ENCODE measurements at regions not wholly inside any gene's neighbourhood (a gene's known extent, or its start where the extent isn't known, plus 50 kb on each side); places are given as distances from the start of the nearest gene placed in this dataset.
"Not testable (repeated sequence)": the region's sequence is repeated elsewhere in the genome, so short reads cannot be mapped to it uniquely, and the experiment has no call there.

DNA sequence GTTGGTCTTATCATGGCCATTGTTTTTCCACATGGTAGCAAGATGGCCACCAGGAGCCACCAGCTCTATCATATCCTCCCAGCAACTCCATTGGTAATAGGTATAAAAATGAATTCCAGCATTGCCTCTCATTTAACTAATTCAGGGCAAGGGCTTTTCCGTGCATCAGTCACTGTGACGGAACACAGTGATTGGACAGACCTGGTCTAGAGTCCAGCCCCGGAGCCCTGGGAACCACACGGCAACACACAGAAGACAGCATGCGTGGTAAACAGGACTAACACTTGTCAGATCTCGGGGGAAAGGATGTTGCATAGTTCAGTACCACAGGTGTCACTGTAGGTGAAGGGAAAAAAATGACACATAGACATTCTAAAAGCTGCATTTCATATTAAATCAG lies 638.0 kb upstream of the RBFOX1 start:
- Histone ChIP-seq H3K36me3 (no peaks in the 10 kb centered on the region), H3K27ac (no peak overlapping the region), H3K4me3 (no peak overlapping the region), H3K4me1 (no peaks in the 10 kb centered on the region), H3K27me3 (no peaks in the 10 kb centered on the region), H3K9me3 (peaks cover 0 to 4% of the 10 kb centered on the region in 2 donors)
- DNase-seq (ENCODE audit: low spot score in 2 of 2), result no peak
- TF ChIP-seq, protein P1, sequence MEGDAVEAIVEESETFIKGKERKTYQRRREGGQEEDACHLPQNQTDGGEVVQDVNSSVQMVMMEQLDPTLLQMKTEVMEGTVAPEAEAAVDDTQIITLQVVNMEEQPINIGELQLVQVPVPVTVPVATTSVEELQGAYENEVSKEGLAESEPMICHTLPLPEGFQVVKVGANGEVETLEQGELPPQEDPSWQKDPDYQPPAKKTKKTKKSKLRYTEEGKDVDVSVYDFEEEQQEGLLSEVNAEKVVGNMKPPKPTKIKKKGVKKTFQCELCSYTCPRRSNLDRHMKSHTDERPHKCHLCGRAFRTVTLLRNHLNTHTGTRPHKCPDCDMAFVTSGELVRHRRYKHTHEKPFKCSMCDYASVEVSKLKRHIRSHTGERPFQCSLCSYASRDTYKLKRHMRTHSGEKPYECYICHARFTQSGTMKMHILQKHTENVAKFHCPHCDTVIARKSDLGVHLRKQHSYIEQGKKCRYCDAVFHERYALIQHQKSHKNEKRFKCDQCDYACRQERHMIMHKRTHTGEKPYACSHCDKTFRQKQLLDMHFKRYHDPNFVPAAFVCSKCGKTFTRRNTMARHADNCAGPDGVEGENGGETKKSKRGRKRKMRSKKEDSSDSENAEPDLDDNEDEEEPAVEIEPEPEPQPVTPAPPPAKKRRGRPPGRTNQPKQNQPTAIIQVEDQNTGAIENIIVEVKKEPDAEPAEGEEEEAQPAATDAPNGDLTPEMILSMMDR (IDR thresholded peaks at IDR 0.05), result no peak
- TF ChIP-seq POLR2A (IDR thresholded peaks at IDR 0.05), result no peak
- no peak for TF ChIP-seq POLR2AphosphoS5 (IDR thresholded peaks at IDR 0.05)
- intact Hi-C loops (cut with DNase I; ENCODE audit: low total_unique reads), result loop anchor here (5.0 kb wide), 1 partner anchor 1298 kb away; no protein-coding TSS in a partner anchor

DNA sequence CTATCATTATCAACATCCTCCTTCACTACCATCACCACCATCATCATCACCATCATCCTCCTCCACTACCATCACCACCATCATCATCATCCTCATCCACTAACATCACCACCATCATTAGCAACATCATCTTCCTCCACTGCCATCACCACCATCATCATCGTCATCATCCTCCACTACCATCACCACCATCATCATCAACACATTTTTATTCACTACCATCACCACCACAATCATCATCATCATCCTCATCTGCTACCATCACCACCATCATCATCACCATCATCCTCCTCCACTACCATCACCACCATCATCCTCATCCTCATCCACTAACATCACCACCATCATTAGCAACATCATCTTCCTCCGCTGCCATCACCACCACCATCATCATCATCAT lies 639.2 kb upstream of the RBFOX1 start:
- intact Hi-C loops (cut with DNase I; ENCODE audit: low total_unique reads), result loop anchor here (5.0 kb wide), 1 partner anchor 1299 kb away; no protein-coding TSS in a partner anchor
- DNase-seq (ENCODE audit: low spot score in 2 of 2); H3K36me3 ChIP-seq; H3K4me3 ChIP-seq; H3K4me1 ChIP-seq; H3K9me3 ChIP-seq; H3K27me3 ChIP-seq; H3K27ac ChIP-seq: not testable (repeated sequence)

DNA sequence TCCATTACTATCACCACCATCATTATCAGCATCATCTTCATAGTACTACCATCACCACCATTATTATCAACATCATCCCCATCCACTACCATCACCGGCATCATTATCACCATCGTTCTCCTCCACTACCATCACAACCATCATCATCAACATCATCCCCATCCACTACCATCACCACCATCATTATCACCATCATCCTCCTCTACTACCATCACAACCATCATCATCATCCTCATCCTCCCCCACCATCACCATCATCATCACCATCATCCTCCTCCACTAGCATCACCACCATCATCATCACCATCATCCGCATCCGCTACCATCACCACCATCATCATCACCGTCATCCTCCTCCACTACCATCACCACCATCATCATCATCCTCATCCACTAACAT lies 639.8 kb upstream of the RBFOX1 start:
- Histone ChIP-seq H3K36me3 (no peaks in the 10 kb centered on the region), H3K4me3 (no peak overlapping the region), H3K27ac (no peak overlapping the region), H3K27me3 (peaks cover 0 to 3% of the 10 kb centered on the region in 2 donors), H3K4me1 (no peaks in the 10 kb centered on the region), H3K9me3 (peaks cover 0 to 4% of the 10 kb centered on the region in 2 donors)
- intact Hi-C loops (cut with DNase I; ENCODE audit: low total_unique reads), result loop anchor here (5.0 kb wide), 1 partner anchor 1299 kb away; no protein-coding TSS in a partner anchor
- TF ChIP-seq POLR2A (IDR thresholded peaks at IDR 0.05), result no peak
- no peak for TF ChIP-seq POLR2AphosphoS5 (IDR thresholded peaks at IDR 0.05)
- TF ChIP-seq, protein P1 (IDR thresholded peaks at IDR 0.05), result no peak
- no peak for DNase-seq (ENCODE audit: low spot score in 2 of 2)

DNA sequence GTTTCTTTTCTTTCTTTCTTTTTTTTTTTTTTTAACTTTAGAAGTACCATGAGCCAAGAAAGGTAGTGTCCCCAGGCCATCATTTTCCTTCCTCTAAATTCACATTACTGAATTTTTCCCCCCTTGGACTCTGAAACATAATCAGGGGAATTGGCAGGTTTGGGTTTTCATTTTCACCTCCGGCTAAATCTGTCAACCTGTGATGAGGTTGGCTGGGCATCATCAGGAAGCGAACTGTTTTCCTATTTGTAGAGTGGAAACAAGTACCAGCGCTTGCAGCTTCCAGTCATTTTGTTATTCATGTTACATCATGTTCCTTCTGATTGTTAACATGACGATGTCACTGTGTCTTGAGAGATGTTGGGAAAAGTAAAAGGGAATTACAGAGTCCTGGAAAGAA lies 641.9 kb upstream of the RBFOX1 start:
- Histone ChIP-seq H3K27ac (no peak overlapping the region), H3K36me3 (no peaks in the 10 kb centered on the region), H3K9me3 (peaks cover 0 to 4% of the 10 kb centered on the region in 2 donors), H3K4me3 (no peak overlapping the region), H3K4me1 (no peaks in the 10 kb centered on the region), H3K27me3 (peaks cover 0 to 3% of the 10 kb centered on the region in 2 donors)
- TF ChIP-seq, protein P1 (IDR thresholded peaks at IDR 0.05), result no peak
- TF ChIP-seq POLR2A (IDR thresholded peaks at IDR 0.05) (no peak), POLR2AphosphoS5 (IDR thresholded peaks at IDR 0.05) (no peak)
- intact Hi-C loops (cut with DNase I; ENCODE audit: low total_unique reads), result loop anchor here (5.0 kb wide), 1 partner anchor 1302 kb away; no protein-coding TSS in a partner anchor
- DNase-seq (ENCODE audit: low spot score in 2 of 2), result no peak

DNA sequence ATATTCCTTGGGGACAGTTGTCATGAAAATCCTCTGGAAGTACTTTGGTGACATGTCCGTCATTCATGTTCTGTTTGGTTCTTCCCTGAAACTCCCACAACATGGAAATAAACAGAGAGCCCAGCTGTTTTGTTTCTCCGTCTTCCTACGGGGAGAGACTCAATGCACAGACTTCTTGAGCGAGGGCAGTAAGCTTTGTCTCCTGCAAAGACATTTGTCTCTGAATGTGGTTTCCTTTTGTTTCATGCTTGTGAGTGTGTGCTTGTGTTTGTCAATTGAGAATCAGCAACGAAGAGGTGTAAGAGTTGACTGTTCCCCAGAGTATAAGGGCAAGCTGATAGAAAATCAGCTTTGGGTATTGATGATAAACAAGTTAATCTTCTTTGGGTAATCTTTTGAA lies 643.0 kb upstream of the RBFOX1 start:
- no peaks in the 10 kb centered on the region for H3K36me3 ChIP-seq
- no peak overlapping the region for H3K4me3 ChIP-seq
- intact Hi-C loops (cut with DNase I; ENCODE audit: low total_unique reads), result loop anchor here (5.0 kb wide), 1 partner anchor 1303 kb away; no protein-coding TSS in a partner anchor
- no peak for TF ChIP-seq POLR2A (IDR thresholded peaks at IDR 0.05)
- no peak for TF ChIP-seq POLR2AphosphoS5 (IDR thresholded peaks at IDR 0.05)
- TF ChIP-seq, protein P1 (IDR thresholded peaks at IDR 0.05), result no peak
- no peaks in the 10 kb centered on the region for H3K4me1 ChIP-seq
- no peak for DNase-seq (ENCODE audit: low spot score in 2 of 2)
- peaks cover 0 to 3% of the 10 kb centered on the region in 2 donors for H3K27me3 ChIP-seq
- no peak overlapping the region for H3K27ac ChIP-seq
- peaks cover 0 to 4% of the 10 kb centered on the region in 2 donors for H3K9me3 ChIP-seq

DNA sequence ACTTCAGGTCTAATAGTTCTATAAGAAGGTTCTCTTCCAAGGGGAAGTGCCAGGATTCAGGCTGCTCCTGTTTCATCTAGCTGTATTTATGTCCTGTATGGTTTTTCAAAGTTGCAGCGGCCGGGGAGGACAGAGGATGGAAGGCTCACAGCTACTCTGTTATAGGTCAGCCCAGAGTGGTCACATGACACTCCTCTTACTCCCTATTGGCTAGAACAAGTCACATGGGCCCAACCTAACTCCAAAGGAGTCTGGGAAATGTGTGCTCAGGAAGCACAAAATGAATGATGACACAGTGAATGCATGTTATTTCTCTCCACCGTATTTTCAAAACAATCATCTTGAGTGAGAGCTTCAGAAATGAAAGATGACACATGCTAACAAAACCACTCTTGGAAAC lies 645.1 kb upstream of the RBFOX1 start:
- Histone ChIP-seq H3K9me3 (peaks cover 0 to 4% of the 10 kb centered on the region in 2 donors), H3K4me1 (no peaks in the 10 kb centered on the region), H3K27me3 (peaks cover 0 to 3% of the 10 kb centered on the region in 2 donors), H3K27ac (no peak overlapping the region), H3K36me3 (no peaks in the 10 kb centered on the region), H3K4me3 (no peak overlapping the region)
- TF ChIP-seq POLR2A (IDR thresholded peaks at IDR 0.05), result no peak
- no peak for TF ChIP-seq POLR2AphosphoS5 (IDR thresholded peaks at IDR 0.05)
- TF ChIP-seq, protein P1 (IDR thresholded peaks at IDR 0.05), result no peak
- intact Hi-C loops (cut with DNase I; ENCODE audit: low total_unique reads), result no loop called here
- DNase-seq (ENCODE audit: low spot score in 2 of 2), result no peak

Data from breast epithelium (tissue), 4 donors.